IMR-90 (cell line): ENCODE measurements at regions not wholly inside any gene's neighbourhood (a gene's known extent, or its start where the extent isn't known, plus 50 kb on each side); places are given as distances from the start of the nearest gene placed in this dataset.

Experiments
- ATAC-seq: fragments of 200-7000 bp; cut with Tn5 transposase; 2 replicates; pipeline ENCODE4 v1.9.1; 2020; ENCODE audit warnings: low read depth, mild to moderate bottlenecking, moderate library complexity
- BruUV-seq: library from RNA; stranded (reverse); fragments of 400-500 nt; replicated peaks from 2 replicates; lab custom pipeline; 2021; lab: Mats Ljungman, UMichigan
- CTCF ChIA-PET: fragments of 300-600 bp; formaldehyde crosslinking; extraction: SDS; loops from one replicate; lab custom pipeline; 2021; ENCODE audit warnings: antibody characterized with exemption; lab: Yijun Ruan, JAX
- POLR2A ChIA-PET: fragments of 300-600 bp; sonication (Branson Sonifier 250); formaldehyde crosslinking; loops from one replicate; lab custom pipeline; 2022; ENCODE audit warnings: antibody characterized with exemption; ENCODE audit not compliant: unreplicated experiment; lab: Charles Lee
- DNase-seq: peaks from one replicate; pipeline ENCODE4 v3.0.0; 2013
- H2AFZ ChIP-seq: replicated peaks from 2 replicates; pipeline ENCODE3; 2013; ENCODE audit warnings: low read length, mild to moderate bottlenecking; ENCODE audit not compliant: poor library complexity
- H2AK5ac ChIP-seq: 2 replicates; pipeline ENCODE4 v1.6.1; 2013; ENCODE audit warnings: low read depth, low read length, inconsistent platforms
- H2AK9ac ChIP-seq: replicated peaks from 2 replicates; pipeline ENCODE3; 2013; ENCODE audit warnings: mild to moderate bottlenecking, low read depth, low read length, moderate library complexity; ENCODE audit not compliant: poor library complexity
- H2BK120ac ChIP-seq: 2 replicates; pipeline ENCODE4 v1.6.1; 2013; ENCODE audit warnings: low read depth, low read length, inconsistent platforms
- H2BK15ac ChIP-seq: 3 replicates; pipeline ENCODE4 v1.6.1; 2013; ENCODE audit warnings: low read depth, low read length, inconsistent platforms
- H2BK20ac ChIP-seq: 2 replicates; pipeline ENCODE4 v1.6.1; 2013; ENCODE audit warnings: low read depth, mild to moderate bottlenecking, inconsistent platforms, low read length, moderate library complexity
- H2BK5ac ChIP-seq: 2 replicates; pipeline ENCODE4 v1.6.1; 2013; ENCODE audit warnings: mild to moderate bottlenecking, low read depth, low read length, inconsistent platforms; ENCODE audit not compliant: poor library complexity, severe bottlenecking
- H3K14ac ChIP-seq: replicated peaks from 2 replicates; pipeline ENCODE4 v1.6.1; 2013; ENCODE audit warnings: low read depth, low read length, inconsistent platforms
- H3K18ac ChIP-seq: 2 replicates; pipeline ENCODE4 v1.6.1; 2013; ENCODE audit warnings: low read depth, low read length, control low read depth
- H3K23ac ChIP-seq: 2 replicates; pipeline ENCODE4 v1.6.1; 2013; ENCODE audit warnings: low read depth, low read length, inconsistent platforms
- H3K27ac ChIP-seq: 2 replicates; pipeline ENCODE4 v1.5.1; 2013; ENCODE audit warnings: mild to moderate bottlenecking, control low read depth, low read length; ENCODE audit not compliant: insufficient read depth
- H3K27me3 ChIP-seq: 2 replicates; pipeline ENCODE4 v1.6.1; 2013; ENCODE audit warnings: low read length; ENCODE audit not compliant: control insufficient read depth, insufficient read depth
- H3K36me3 ChIP-seq: 2 replicates; pipeline ENCODE4 v1.6.1; 2013; ENCODE audit warnings: low read length, mixed read lengths; ENCODE audit not compliant: control insufficient read depth, insufficient read depth
- H3K4ac ChIP-seq: 2 replicates; pipeline ENCODE4 v1.6.1; 2013; ENCODE audit warnings: low read depth, low read length, inconsistent platforms
- H3K4me1 ChIP-seq: 2 replicates; pipeline ENCODE4 v1.6.1; 2013; ENCODE audit warnings: low read length, mixed read lengths; ENCODE audit not compliant: control insufficient read depth, insufficient read depth
- H3K4me2 ChIP-seq: 2 replicates; pipeline ENCODE4 v1.6.1; 2013; ENCODE audit warnings: low read depth, mild to moderate bottlenecking, control low read depth, low read length, moderate library complexity
- H3K4me3 ChIP-seq: 2 replicates; pipeline ENCODE4 v1.5.1; 2013; ENCODE audit warnings: low read depth, mild to moderate bottlenecking, control low read depth, low read length, moderate library complexity; ENCODE audit not compliant: insufficient read depth
- H3K56ac ChIP-seq: 2 replicates; pipeline ENCODE4 v1.6.1; 2013; ENCODE audit warnings: low read length, inconsistent platforms; ENCODE audit not compliant: insufficient read depth; ENCODE audit errors: extremely low read depth
- H3K79me1 ChIP-seq, 2 experiments: 2 replicates each; pipeline ENCODE4 v1.6.1; 2013; ENCODE audit warnings: low read length in 2 of 2, inconsistent platforms in 1 of 2, low read depth in 1 of 2
- H3K9ac ChIP-seq: 2 replicates; pipeline ENCODE4 v1.6.1; 2013; ENCODE audit warnings: low read depth, low read length, control low read depth
- H3K9me1 ChIP-seq: 2 replicates; pipeline ENCODE4 v1.6.1; 2013; ENCODE audit warnings: low read length, inconsistent platforms; ENCODE audit not compliant: insufficient read depth
- H3K9me3 ChIP-seq: 2 replicates; pipeline ENCODE4 v1.6.1; 2013; ENCODE audit warnings: low read length; ENCODE audit not compliant: control insufficient read depth, insufficient read depth
- H4K20me1 ChIP-seq: 2 replicates; pipeline ENCODE4 v1.6.1; 2013; ENCODE audit warnings: low read length, inconsistent platforms; ENCODE audit not compliant: insufficient read depth
- H4K5ac ChIP-seq: 2 replicates; pipeline ENCODE4 v1.6.1; 2013; ENCODE audit warnings: mild to moderate bottlenecking, low read depth, low read length, control low read depth
- H4K8ac ChIP-seq, 2 experiments: 2 replicates each; pipeline ENCODE4 v1.6.1; 2013; ENCODE audit warnings: low read depth in 2 of 2, low read length in 2 of 2, control low read depth in 1 of 2, inconsistent platforms in 1 of 2
- H4K91ac ChIP-seq: 2 replicates; pipeline ENCODE4 v1.6.1; 2013; ENCODE audit warnings: low read depth, low read length, inconsistent platforms; ENCODE audit not compliant: insufficient read depth
- BHLHE40 ChIP-seq: fragments of 150-350 bp; IDR thresholded peaks from 2 replicates; pipeline ENCODE4 v1.6.1; 2016; ENCODE audit warnings: mild to moderate bottlenecking, low read depth, low read length
- CEBPB ChIP-seq: IDR thresholded peaks from 2 replicates; pipeline ENCODE4 v1.6.1; 2012; ENCODE audit warnings: low read depth, low read length, improper control_type of control experiment
- CHD1 ChIP-seq: IDR thresholded peaks from 2 replicates; pipeline ENCODE4 v1.6.1; 2012; ENCODE audit warnings: low read depth, low read length, improper control_type of control experiment
- FOS ChIP-seq: fragments of 150-350 bp; IDR thresholded peaks from 2 replicates; pipeline ENCODE4 v1.6.1; 2016; ENCODE audit warnings: low read depth, low read length
- MAFK ChIP-seq: IDR thresholded peaks from 2 replicates; pipeline ENCODE4 v1.6.1; 2012; ENCODE audit warnings: low read depth, low read length, improper control_type of control experiment
- MAZ ChIP-seq: IDR thresholded peaks from 2 replicates; pipeline ENCODE4 v1.6.1; 2012; ENCODE audit warnings: low read depth, mild to moderate bottlenecking, low read length, improper control_type of control experiment, moderate library complexity, borderline replicate concordance
- MXI1 ChIP-seq: IDR thresholded peaks from 2 replicates; pipeline ENCODE4 v1.6.1; 2012; ENCODE audit warnings: low read depth, mild to moderate bottlenecking, low read length, moderate library complexity, borderline replicate concordance
- NFE2L2 ChIP-seq: fragments of 150-350 bp; IDR thresholded peaks from 2 replicates; pipeline ENCODE4 v1.6.1; 2016; ENCODE audit warnings: low read depth, mild to moderate bottlenecking, low read length
- POLR2A ChIP-seq: IDR thresholded peaks from 2 replicates; pipeline ENCODE4 v1.6.1; 2012; ENCODE audit warnings: mild to moderate bottlenecking, low read depth, low read length
- RAD21 ChIP-seq: IDR thresholded peaks from 2 replicates; pipeline ENCODE4 v1.6.1; 2012; ENCODE audit warnings: low read length, improper control_type of control experiment
- RCOR1 ChIP-seq: IDR thresholded peaks from 2 replicates; pipeline ENCODE4 v1.6.1; 2012; ENCODE audit warnings: mild to moderate bottlenecking, low read length, improper control_type of control experiment; ENCODE audit not compliant: insufficient replicate concordance
- RFX5 ChIP-seq: IDR thresholded peaks from 2 replicates; pipeline ENCODE4 v1.8.0; 2012; ENCODE audit warnings: low read depth, mild to moderate bottlenecking, low read length, moderate library complexity
- SMC3 ChIP-seq: fragments of 150-350 bp; IDR thresholded peaks from 2 replicates; pipeline ENCODE4 v1.6.1; 2016; ENCODE audit warnings: low read depth, mild to moderate bottlenecking, antibody characterized with exemption, low read length, moderate library complexity
- WGBS, 2 experiments: methylation state at CpG; one replicate each; pipeline versions ENCODE4 v1.1.5 to v1.1.7; 2013; ENCODE audit warnings: missing lambda C conversion rate in 2 of 2; ENCODE audit not compliant: insufficient read length in 1 of 2; ENCODE audit errors: extremely low coverage in 2 of 2; 5-methylcytosine and 5-hydroxymethylcytosine counted together
- dilution Hi-C: fragments of 300-500 bp; cut with HindIII; formaldehyde crosslinking; loops from one replicate; pipeline ENCODE4 v1.14.3; 2018; ENCODE audit warnings: low sequenced_read_pairs; ENCODE audit not compliant: unreplicated experiment
- in situ Hi-C: fragments of 300-500 bp; cut with MboI; formaldehyde crosslinking; loops from 3 replicates; pipeline ENCODE4 v1.14.3; 2019; ENCODE audit warnings: low sequenced_read_pairs, inconsistent platforms, mixed read lengths
- intact Hi-C: fragments of 100-400 bp; cut with micrococcal nuclease; formaldehyde crosslinking; loops from 2 replicates; pipeline ENCODE4 v1.10.0; 2022
- TF ChIP-seq, protein P1 (sequence below): conservative IDR thresholded peaks from 2 replicates; pipeline ENCODE4 v1.5.1; 2012; ENCODE audit warnings: mild to moderate bottlenecking, low read depth, low read length, improper control_type of control experiment
- TF ChIP-seq, protein P2 (sequence below): fragments of 150-350 bp; IDR thresholded peaks from 2 replicates; pipeline ENCODE4 v1.6.1; 2017; ENCODE audit warnings: mild to moderate bottlenecking, antibody characterized with exemption, low read length, low read depth
- TF ChIP-seq, protein P3 (sequence below): fragments of 150-350 bp; IDR thresholded peaks from 2 replicates; pipeline ENCODE4 v1.6.1; 2016; ENCODE audit warnings: low read depth, mild to moderate bottlenecking, low read length, moderate library complexity, borderline replicate concordance

DNA sequence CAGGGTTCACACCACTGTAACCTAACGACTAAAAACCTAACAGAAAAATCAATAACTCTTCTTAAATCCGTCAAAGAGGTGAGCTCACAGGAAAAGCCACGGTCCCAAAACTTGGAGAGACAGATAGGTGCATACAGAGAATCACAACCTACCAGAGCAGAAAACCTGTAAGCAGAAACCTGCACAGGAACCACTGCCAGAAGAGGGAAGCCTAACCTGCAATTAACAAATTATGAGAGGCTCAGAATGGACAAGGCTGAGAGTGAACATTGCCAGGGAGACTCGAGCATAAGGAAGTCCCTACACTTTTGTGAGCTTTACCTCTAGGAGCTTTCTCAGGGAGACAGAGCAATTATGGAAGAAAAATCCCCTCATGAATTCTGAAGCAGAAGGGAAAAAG, 156.2 kb upstream of the NETO1 start:
- ATAC-seq, result no peak
- Histone ChIP-seq H4K8ac (no peak overlapping the region), H2BK120ac (no peak overlapping the region), H3K27ac (no peak overlapping the region), H3K9me3 (no peaks in the 10 kb centered on the region), H3K23ac (no peak overlapping the region), H3K56ac (no peak overlapping the region), H3K4me3 (no peak overlapping the region), H3K4me1 (no peaks in the 10 kb centered on the region), H2AK9ac (no peak overlapping the region), H2AFZ (no peak overlapping the region), H4K91ac (no peak overlapping the region), H3K27me3 (no peaks in the 10 kb centered on the region), H4K5ac (no peak overlapping the region), H2BK5ac (no peak overlapping the region), H3K14ac (no peak overlapping the region), H3K36me3 (no peaks in the 10 kb centered on the region), H3K4me2 (no peak overlapping the region), H3K18ac (no peak overlapping the region), H2AK5ac (no peak overlapping the region), H4K20me1 (no peaks in the 10 kb centered on the region), H3K9ac (no peak overlapping the region), H3K9me1 (no peaks in the 10 kb centered on the region), H2BK15ac (no peak overlapping the region), H3K4ac (no peak overlapping the region), H3K79me1 (no peaks in the 10 kb centered on the region), H2BK20ac (no peak overlapping the region)
- ChIA-PET POLR2A (no interaction called here), CTCF (interaction anchor here (0.6 kb wide), 1 partner anchor 701 kb away, joined by 3 read pairs; no protein-coding TSS in a partner anchor)
- in situ Hi-C loops (no loop called here), dilution Hi-C loops (no loop called here), intact Hi-C loops (no loop called here)
- TF ChIP-seq MAFK, result no peak
- no peak for TF ChIP-seq RFX5
- no peak for TF ChIP-seq BHLHE40
- TF ChIP-seq CEBPB, result no peak
- no peak for TF ChIP-seq RCOR1
- TF ChIP-seq, protein P1, sequence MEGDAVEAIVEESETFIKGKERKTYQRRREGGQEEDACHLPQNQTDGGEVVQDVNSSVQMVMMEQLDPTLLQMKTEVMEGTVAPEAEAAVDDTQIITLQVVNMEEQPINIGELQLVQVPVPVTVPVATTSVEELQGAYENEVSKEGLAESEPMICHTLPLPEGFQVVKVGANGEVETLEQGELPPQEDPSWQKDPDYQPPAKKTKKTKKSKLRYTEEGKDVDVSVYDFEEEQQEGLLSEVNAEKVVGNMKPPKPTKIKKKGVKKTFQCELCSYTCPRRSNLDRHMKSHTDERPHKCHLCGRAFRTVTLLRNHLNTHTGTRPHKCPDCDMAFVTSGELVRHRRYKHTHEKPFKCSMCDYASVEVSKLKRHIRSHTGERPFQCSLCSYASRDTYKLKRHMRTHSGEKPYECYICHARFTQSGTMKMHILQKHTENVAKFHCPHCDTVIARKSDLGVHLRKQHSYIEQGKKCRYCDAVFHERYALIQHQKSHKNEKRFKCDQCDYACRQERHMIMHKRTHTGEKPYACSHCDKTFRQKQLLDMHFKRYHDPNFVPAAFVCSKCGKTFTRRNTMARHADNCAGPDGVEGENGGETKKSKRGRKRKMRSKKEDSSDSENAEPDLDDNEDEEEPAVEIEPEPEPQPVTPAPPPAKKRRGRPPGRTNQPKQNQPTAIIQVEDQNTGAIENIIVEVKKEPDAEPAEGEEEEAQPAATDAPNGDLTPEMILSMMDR, result no peak
- no peak for TF ChIP-seq FOS
- TF ChIP-seq MAZ, result no peak
- TF ChIP-seq RAD21, result no peak
- TF ChIP-seq, protein P2, sequence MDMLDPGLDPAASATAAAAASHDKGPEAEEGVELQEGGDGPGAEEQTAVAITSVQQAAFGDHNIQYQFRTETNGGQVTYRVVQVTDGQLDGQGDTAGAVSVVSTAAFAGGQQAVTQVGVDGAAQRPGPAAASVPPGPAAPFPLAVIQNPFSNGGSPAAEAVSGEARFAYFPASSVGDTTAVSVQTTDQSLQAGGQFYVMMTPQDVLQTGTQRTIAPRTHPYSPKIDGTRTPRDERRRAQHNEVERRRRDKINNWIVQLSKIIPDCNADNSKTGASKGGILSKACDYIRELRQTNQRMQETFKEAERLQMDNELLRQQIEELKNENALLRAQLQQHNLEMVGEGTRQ, result no peak
- no peak for TF ChIP-seq MXI1
- TF ChIP-seq, protein P3, sequence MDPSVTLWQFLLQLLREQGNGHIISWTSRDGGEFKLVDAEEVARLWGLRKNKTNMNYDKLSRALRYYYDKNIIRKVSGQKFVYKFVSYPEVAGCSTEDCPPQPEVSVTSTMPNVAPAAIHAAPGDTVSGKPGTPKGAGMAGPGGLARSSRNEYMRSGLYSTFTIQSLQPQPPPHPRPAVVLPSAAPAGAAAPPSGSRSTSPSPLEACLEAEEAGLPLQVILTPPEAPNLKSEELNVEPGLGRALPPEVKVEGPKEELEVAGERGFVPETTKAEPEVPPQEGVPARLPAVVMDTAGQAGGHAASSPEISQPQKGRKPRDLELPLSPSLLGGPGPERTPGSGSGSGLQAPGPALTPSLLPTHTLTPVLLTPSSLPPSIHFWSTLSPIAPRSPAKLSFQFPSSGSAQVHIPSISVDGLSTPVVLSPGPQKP, result no peak
- TF ChIP-seq NFE2L2, result no peak
- TF ChIP-seq CHD1, result no peak
- no peak for TF ChIP-seq POLR2A
- no peak for TF ChIP-seq SMC3
- BruUV-seq, result no TSS peak
- no peak for DNase-seq
- no CpG with 5 or more reads among the region's 4 CpGs for WGBS, 2 experiments
